Suprapubic skin (tissue), 3 donors: ENCODE measurements at regions not wholly inside any gene's neighbourhood (a gene's known extent, or its start where the extent isn't known, plus 50 kb on each side); places are given as distances from the start of the nearest gene placed in this dataset.

ENCODE experiments used
- CTCF ChIP-seq, 2 donors: fragments of 200-600 bp in 1 of 2; fragments of 450-650 bp in 1 of 2; sonication (generic) in 1 of 2; IDR thresholded peaks; one replicate each; pipeline ENCODE4 v1.5.1; 2016 to 2019; ENCODE audit warnings: antibody characterized with exemption in 2 of 2, mild to moderate bottlenecking in 1 of 2, moderate library complexity in 1 of 2
- POLR2A ChIP-seq, 2 donors: fragments of 450-650 bp; IDR thresholded peaks; one replicate each; pipeline ENCODE4 v1.6.1; 2017; ENCODE audit warnings: antibody characterized with exemption in 2 of 2, mild to moderate bottlenecking in 2 of 2, moderate library complexity in 2 of 2

GRCh38 chr16:51261919-51262318 lies 110.8 kb upstream of the SALL1 start:
- no peak for TF ChIP-seq CTCF (IDR thresholded peaks at IDR 0.05)
- no peak for TF ChIP-seq POLR2A (IDR thresholded peaks at IDR 0.05)
